ENCODE measurements at regions not wholly inside any gene's neighbourhood (a gene's known extent, or its start where the extent isn't known, plus 50 kb on each side); places are given as distances from the start of the nearest gene placed in this dataset.

DNA sequence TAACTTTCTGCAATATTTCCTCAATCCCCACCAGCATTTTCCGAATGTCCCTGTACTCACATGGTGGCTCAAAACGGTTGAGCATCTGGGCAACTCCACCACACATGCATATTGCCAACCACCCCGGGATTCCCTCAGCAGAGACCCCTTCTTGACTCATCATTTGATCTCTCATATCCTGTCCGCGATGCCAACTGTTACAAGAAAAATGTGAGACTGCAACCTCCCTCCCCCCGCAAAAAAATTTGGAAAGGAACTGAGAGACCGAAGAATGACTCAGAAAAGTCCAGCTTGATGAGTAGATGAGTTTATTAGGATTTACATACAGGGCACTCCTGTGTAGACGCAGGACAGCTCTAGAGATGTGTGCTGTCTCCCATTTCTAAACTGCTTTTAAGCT, 561.4 kb downstream of the ZIC3 start:
- DNase-seq (ENCODE audit: low spot score): no peak
- in situ Hi-C loops (cut with MboI; ENCODE audit: low sequenced_read_pairs, unreplicated experiment): no loop called here
- TF ChIP-seq, protein P1, sequence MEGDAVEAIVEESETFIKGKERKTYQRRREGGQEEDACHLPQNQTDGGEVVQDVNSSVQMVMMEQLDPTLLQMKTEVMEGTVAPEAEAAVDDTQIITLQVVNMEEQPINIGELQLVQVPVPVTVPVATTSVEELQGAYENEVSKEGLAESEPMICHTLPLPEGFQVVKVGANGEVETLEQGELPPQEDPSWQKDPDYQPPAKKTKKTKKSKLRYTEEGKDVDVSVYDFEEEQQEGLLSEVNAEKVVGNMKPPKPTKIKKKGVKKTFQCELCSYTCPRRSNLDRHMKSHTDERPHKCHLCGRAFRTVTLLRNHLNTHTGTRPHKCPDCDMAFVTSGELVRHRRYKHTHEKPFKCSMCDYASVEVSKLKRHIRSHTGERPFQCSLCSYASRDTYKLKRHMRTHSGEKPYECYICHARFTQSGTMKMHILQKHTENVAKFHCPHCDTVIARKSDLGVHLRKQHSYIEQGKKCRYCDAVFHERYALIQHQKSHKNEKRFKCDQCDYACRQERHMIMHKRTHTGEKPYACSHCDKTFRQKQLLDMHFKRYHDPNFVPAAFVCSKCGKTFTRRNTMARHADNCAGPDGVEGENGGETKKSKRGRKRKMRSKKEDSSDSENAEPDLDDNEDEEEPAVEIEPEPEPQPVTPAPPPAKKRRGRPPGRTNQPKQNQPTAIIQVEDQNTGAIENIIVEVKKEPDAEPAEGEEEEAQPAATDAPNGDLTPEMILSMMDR (IDR thresholded peaks at IDR 0.05; ENCODE audit: borderline replicate concordance, control extremely low read depth, extremely low read depth, insufficient read depth, missing control alignments): no peak

DNA sequence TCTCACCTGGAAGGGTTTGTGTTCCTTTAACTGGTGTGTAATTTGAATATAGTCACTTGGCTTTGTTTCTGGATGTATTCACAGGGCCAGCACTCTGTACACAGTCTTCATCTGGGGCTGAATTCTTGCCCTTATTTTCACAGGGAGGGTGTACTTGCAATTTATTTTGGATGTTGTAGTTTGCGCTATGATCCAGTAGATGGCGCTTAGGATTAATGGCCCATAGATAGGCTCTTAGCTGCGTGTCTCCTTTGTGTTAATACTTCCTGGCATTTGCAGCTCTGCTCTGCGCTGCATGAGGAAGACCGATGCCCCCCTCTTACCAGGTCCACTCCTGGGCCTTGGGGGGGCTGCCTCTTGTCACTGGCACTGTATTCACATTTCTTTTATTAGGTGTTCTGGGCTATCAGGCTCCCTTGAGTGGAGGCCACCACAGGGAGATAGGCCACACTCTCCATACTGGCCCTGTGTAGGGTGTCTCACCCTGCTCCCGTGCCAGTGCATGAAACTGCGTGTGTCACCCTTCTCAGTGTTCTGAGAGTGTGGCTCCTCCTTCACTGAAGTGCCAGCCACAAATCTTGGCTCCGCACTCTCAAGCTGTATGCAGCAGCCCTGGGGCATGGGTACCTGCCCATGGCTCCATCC, 562.2 kb downstream of the ZIC3 start:
- in situ Hi-C loops (cut with MboI; ENCODE audit: low sequenced_read_pairs, unreplicated experiment): no loop called here
- TF ChIP-seq, protein P1 (IDR thresholded peaks at IDR 0.05; ENCODE audit: borderline replicate concordance, control extremely low read depth, extremely low read depth, insufficient read depth, missing control alignments): peak; percentile 70
- peak; percentile 23 for DNase-seq (ENCODE audit: low spot score)

DNA sequence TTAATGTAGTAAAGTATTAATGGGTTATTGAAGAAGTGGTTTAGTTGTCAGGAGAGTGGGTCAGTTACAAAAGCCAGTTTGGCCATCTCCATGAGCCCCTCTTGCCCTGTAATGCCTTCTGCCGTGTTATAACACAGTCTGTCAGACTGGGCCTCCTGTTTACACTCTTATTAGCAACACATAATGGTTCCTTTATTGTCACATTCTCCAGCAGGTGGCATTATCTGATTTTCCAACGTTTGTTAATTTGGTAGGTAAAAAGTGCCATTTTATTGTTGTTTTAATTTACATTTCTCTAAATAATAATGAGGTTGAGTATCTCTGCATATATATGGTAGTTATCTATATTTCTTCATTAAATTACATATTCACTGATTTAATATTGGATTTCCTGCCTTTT, 560.8 kb downstream of the FGF13 start:
- TF ChIP-seq, protein P1 (IDR thresholded peaks at IDR 0.05; ENCODE audit: borderline replicate concordance, control extremely low read depth, extremely low read depth, insufficient read depth, missing control alignments): no peak
- peak; percentile 17 for DNase-seq (ENCODE audit: low spot score)
- in situ Hi-C loops (cut with MboI; ENCODE audit: low sequenced_read_pairs, unreplicated experiment): no loop called here

DNA sequence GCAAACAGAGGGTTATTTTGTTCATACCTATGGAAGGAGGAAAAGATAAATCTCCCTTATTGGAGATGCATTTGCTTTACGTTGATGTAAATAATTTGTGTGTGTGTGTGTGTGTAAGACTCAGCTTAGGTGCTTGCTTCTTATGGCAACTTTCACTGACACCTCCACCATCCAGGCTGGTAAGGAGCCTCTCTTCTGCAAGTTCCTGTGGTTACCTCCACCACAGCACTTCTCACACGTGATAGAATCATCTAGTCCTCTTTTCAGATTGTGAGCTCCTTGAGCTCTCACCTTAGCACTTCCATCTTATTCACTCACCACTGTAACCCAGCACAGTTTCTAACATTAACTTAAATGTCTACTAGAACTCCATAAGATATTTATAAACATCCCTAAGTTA, 553.7 kb downstream of the FGF13 start:
- TF ChIP-seq, protein P1 (IDR thresholded peaks at IDR 0.05; ENCODE audit: borderline replicate concordance, control extremely low read depth, extremely low read depth, insufficient read depth, missing control alignments): no peak
- DNase-seq (ENCODE audit: low spot score): no peak
- in situ Hi-C loops (cut with MboI; ENCODE audit: low sequenced_read_pairs, unreplicated experiment): no loop called here

DNA sequence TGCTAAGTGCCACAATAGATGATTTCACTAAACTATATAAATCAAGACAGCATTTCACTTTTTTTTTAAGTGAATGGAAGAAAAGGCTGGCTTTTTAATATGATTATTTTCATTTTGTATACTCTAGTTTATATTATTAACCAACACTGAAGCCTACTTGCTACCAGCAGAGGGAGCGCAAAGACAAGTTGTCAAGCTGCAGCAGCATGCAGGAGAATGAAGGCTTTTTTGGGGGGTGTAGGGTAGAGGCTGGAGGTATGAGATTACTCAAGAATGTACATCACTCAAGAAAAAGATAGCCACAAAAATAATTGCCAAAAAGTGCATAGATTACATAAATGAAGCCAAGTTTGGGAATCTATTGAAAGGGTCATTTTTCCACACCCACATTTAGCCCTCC, 519.5 kb downstream of the FGF13 start:
- TF ChIP-seq, protein P1 (IDR thresholded peaks at IDR 0.05; ENCODE audit: borderline replicate concordance, control extremely low read depth, extremely low read depth, insufficient read depth, missing control alignments): peak; percentile 34
- peak; percentile 1 for DNase-seq (ENCODE audit: low spot score)
- in situ Hi-C loops (cut with MboI; ENCODE audit: low sequenced_read_pairs, unreplicated experiment): loop anchor here (10.0 kb wide), 1 partner anchor 553 kb away; no protein-coding TSS in a partner anchor

DNA sequence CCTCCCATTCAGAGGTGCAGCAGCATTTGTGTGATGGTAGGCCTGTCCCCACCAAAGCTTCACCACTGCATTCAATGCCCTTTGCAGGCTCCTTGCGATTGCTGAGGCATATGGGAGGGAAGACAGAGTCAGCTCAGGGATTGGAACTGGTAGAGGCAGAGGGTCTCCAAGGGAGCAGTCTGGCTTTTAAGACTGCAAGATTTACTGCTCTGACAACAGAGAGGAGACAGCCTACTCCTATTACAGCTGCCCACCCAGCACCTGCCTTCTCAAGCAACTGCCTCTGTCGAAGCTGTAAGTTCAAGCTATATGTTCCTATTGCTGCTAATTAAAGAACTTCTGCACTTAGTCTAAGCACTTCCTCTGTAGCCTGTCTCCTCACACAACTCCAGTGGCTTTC, 481.8 kb downstream of the FGF13 start:
- TF ChIP-seq, protein P1 (IDR thresholded peaks at IDR 0.05; ENCODE audit: borderline replicate concordance, control extremely low read depth, extremely low read depth, insufficient read depth, missing control alignments): no peak
- no peak for DNase-seq (ENCODE audit: low spot score)
- in situ Hi-C loops (cut with MboI; ENCODE audit: low sequenced_read_pairs, unreplicated experiment): no loop called here
